ENCODE measurements at regions not wholly inside any gene's neighbourhood (a gene's known extent, or its start where the extent isn't known, plus 50 kb on each side); places are given as distances from the start of the nearest gene placed in this dataset.

DNA sequence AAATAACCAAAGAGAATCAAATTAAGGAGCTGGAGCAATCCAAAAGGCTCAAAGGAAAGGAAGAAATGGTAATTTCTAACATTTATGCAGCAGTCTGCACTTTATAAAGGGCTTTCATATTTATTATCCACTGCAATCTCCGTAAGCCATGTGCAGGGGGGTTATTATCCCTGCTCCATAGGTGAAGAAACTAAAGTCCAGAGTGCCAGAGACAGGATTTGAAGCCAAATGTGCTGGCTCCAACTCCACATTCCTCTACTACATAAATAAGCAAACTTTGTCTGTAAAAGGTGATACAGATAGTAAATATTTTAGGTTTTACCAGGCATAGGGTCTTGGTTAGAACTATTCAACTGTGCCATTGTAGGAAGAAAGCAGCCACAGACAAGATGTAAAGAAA, 221.4 kb downstream of the MINAR1 start:
- no peak for DNase-seq
- no peak for ATAC-seq (ENCODE audit: low read depth in 2 of 2)
- Mint-ChIP-seq H3K36me3 (no peaks in the 10 kb centered on the region), H3K9me3 (peaks cover 0 to 7% (median 0%) of the 10 kb centered on the region in 7 donors), H3K4me1 (no peaks in the 10 kb centered on the region), H3K27me3 (peaks cover 20% of the 10 kb centered on the region), H3K4me3 (no peak overlapping the region), H3K27ac (no peak overlapping the region)
- Histone ChIP-seq H3K36me3 (ENCODE audit: control insufficient read depth, insufficient read depth, low read length) (no peaks in the 10 kb centered on the region), H3K9me3 (ENCODE audit: control insufficient read depth in 2 of 2, low read length in 2 of 2) (no peaks in the 10 kb centered on the region), H3K27me3 (ENCODE audit: control insufficient read depth, insufficient read depth, low read length) (peaks cover 6% of the 10 kb centered on the region), H3K4me1 (ENCODE audit: control insufficient read depth, insufficient read depth, low read length, poor library complexity, severe bottlenecking) (no peaks in the 10 kb centered on the region), H3K4me3 (ENCODE audit: low read depth, low read length) (no peak overlapping the region), H3K27ac (ENCODE audit: insufficient read depth, low read length, poor library complexity, severe bottlenecking) (no peak overlapping the region)

DNA sequence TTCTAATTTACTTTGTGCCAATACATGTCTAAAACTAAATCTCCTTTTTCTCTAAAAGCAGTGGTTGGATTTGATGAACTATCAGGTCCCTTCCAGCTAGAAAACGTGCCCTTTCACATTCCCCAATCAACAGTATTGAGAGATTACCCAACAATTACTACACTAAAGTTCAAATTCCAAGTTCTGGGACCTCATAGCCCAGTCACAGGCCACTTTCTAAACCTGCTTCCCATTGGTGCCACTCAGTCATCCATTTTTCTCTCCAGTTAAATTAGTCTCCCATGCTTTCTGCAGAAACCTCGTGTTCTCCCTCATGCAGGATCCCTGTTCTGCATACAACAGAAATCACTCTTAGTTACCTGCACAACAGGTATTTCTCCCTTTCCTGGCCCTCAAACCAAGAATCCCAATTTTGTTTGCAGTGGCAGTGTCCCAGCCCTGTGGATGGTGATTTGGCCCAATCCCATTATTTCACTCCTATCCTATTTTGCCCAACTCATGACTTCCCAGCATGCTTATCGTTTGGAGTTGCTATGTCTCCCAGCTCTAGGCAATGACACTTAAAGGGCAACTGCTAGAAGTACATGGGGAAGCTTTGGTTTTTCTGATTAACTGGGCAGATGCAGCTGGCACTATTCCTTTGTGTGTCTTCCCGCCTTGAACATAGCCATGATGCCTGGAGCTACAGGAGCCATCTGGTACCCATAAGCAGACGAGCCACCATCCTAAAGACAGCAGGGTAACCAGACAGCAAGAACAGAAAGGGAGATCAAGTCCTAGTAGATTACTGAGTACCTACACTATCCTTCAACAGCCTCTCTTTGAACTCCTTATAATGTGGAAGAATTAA, 224.2 kb downstream of the MINAR1 start:
- Histone ChIP-seq H3K36me3 (ENCODE audit: control insufficient read depth, insufficient read depth, low read length) (no peaks in the 10 kb centered on the region), H3K27ac (ENCODE audit: insufficient read depth, low read length, poor library complexity, severe bottlenecking) (no peak overlapping the region), H3K27me3 (ENCODE audit: control insufficient read depth, insufficient read depth, low read length) (peaks cover 6% of the 10 kb centered on the region), H3K9me3 (ENCODE audit: control insufficient read depth in 2 of 2, low read length in 2 of 2) (no peaks in the 10 kb centered on the region), H3K4me3 (ENCODE audit: low read depth, low read length) (no peak overlapping the region), H3K4me1 (ENCODE audit: control insufficient read depth, insufficient read depth, low read length, poor library complexity, severe bottlenecking) (no peaks in the 10 kb centered on the region)
- H3K36me3 Mint-ChIP-seq = no peaks in the 10 kb centered on the region
- no peaks in the 10 kb centered on the region for H3K4me1 Mint-ChIP-seq
- DNase-seq (no peak), ATAC-seq (ENCODE audit: low read depth in 2 of 2) (no peak)
- H3K4me3 Mint-ChIP-seq = no peak overlapping the region
- H3K27me3 Mint-ChIP-seq = peaks cover 30% of the 10 kb centered on the region
- H3K27ac Mint-ChIP-seq = no peak overlapping the region
- H3K9me3 Mint-ChIP-seq = peaks cover 0 to 4% (median 0%) of the 10 kb centered on the region in 7 donors

DNA sequence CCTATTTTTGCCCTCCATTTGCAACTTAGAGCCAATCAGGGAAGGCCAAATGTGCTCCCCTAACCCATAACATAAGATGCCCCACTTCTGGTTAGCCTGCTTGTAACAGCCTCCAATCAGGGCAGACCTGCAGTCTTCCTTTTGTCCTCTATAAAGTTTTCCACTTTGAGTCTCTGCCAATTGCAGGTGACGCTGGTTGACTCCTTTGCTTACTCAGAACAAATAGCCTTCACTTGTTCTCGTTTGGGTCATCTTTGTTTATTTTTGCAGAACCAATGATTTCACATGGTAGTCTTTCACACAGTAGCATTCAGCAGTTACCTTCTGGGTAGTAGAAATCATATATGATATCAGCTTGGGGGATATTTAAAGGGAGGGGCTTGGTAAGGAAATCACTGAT, 225.6 kb downstream of the MINAR1 start:
- H3K27ac Mint-ChIP-seq = no peak overlapping the region
- no peak overlapping the region for H3K4me3 ChIP-seq (ENCODE audit: low read depth, low read length)
- ATAC-seq (ENCODE audit: low read depth in 2 of 2) (no peak), DNase-seq (no peak)
- peaks cover 0 to 4% (median 2%) of the 10 kb centered on the region in 7 donors for H3K9me3 Mint-ChIP-seq
- peaks cover 33% of the 10 kb centered on the region for H3K27me3 Mint-ChIP-seq
- no peaks in the 10 kb centered on the region for H3K4me1 Mint-ChIP-seq
- peaks cover 6% of the 10 kb centered on the region for H3K27me3 ChIP-seq (ENCODE audit: control insufficient read depth, insufficient read depth, low read length)
- no peaks in the 10 kb centered on the region for H3K36me3 ChIP-seq (ENCODE audit: control insufficient read depth, insufficient read depth, low read length)
- no peaks in the 10 kb centered on the region for H3K9me3 ChIP-seq (ENCODE audit: control insufficient read depth in 2 of 2, low read length in 2 of 2)
- H3K27ac ChIP-seq (ENCODE audit: insufficient read depth, low read length, poor library complexity, severe bottlenecking) = no peak overlapping the region
- H3K4me1 ChIP-seq (ENCODE audit: control insufficient read depth, insufficient read depth, low read length, poor library complexity, severe bottlenecking) = no peaks in the 10 kb centered on the region
- no peaks in the 10 kb centered on the region for H3K36me3 Mint-ChIP-seq
- H3K4me3 Mint-ChIP-seq = no peak overlapping the region

DNA sequence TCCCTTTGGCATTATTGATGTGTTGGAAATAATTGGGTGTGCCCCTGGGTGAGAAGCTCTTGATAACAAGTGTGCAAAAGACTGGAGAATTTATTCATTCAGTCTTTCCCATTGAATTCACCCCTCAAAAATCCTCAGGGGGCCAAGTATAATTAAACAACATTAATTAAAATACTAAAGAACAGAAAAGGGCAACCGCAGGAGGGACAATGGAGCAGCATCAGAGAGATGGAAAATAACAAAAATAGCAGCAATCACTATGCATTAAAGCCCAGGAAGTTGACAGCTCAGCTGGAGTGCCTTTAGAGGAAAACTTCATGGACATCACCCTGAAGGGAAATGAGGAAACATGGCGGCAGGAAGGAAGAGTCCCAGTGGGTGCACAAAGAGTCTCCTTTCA, 227.6 kb downstream of the MINAR1 start:
- Mint-ChIP-seq H3K9me3 (peaks cover 0 to 5% (median 2%) of the 10 kb centered on the region in 7 donors), H3K36me3 (no peaks in the 10 kb centered on the region), H3K4me1 (no peaks in the 10 kb centered on the region), H3K4me3 (no peak overlapping the region), H3K27me3 (peaks cover 33% of the 10 kb centered on the region), H3K27ac (no peak overlapping the region)
- Histone ChIP-seq H3K4me1 (ENCODE audit: control insufficient read depth, insufficient read depth, low read length, poor library complexity, severe bottlenecking) (no peaks in the 10 kb centered on the region), H3K27me3 (ENCODE audit: control insufficient read depth, insufficient read depth, low read length) (peaks cover 6% of the 10 kb centered on the region), H3K9me3 (ENCODE audit: control insufficient read depth in 2 of 2, low read length in 2 of 2) (no peaks in the 10 kb centered on the region), H3K4me3 (ENCODE audit: low read depth, low read length) (no peak overlapping the region), H3K27ac (ENCODE audit: insufficient read depth, low read length, poor library complexity, severe bottlenecking) (no peak overlapping the region), H3K36me3 (ENCODE audit: control insufficient read depth, insufficient read depth, low read length) (no peaks in the 10 kb centered on the region)
- DNase-seq (no peak), ATAC-seq (ENCODE audit: low read depth in 2 of 2) (no peak)

DNA sequence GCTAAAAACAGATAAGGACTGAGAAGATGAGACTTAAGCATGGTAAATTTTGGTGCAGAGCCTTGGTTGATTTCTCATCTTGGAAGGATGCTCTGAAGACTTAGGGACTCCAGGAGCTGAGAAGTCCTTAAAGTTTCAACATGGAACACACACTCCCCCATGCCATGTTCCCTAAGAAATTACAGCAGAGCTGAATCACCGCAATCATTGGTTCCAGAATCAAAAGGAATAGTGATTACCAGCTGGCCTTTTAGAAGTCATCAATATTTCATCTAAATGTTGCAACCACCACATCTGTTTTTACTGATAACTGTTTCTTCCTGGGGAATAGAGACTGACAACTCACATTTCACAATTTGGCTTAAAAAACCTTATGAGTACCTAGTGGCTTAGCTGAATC, 229.3 kb downstream of the MINAR1 start:
- H3K4me3 Mint-ChIP-seq = no peak overlapping the region

DNA sequence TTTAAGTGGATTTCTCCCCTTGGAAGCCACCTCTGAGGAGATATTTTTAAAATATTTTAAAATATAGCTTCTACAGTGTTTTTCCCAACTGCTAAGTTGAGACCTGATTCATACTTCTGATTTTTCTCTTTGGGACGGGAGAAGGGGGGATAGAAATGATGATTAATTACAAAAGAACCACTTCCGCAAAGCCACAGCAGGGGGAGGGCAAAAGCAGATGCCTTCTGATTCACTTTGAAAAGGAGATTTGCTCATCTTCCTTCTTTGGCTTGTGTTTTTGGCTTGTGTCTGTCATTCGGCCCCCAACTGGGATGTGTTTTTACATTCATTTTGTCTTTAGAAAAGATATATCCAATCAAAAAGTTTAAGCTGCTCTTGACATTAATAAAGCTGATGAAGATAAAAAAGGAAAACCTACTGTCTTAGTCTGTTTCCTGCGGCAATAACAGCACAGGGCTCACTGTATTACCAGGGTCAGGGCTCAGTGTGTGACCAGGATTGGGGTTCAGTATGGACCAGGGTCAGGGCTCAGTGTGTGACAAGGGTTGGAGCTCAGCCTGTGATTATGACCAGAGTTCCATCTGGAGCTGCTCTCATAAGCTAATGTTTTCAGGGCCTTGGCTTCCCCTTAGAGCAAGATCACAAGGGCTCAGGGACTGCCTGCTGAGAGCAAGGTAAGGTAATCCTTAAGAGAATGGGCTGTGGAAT, 223.2 kb downstream of the MTHFS start:
- peaks cover 3% of the 10 kb centered on the region for H3K27me3 ChIP-seq (ENCODE audit: control insufficient read depth, insufficient read depth, low read length)
- no peaks in the 10 kb centered on the region for H3K36me3 ChIP-seq (ENCODE audit: control insufficient read depth, insufficient read depth, low read length)
- H3K27me3 Mint-ChIP-seq = peaks cover 8% of the 10 kb centered on the region
- no peaks in the 10 kb centered on the region for H3K4me1 ChIP-seq (ENCODE audit: control insufficient read depth, insufficient read depth, low read length, poor library complexity, severe bottlenecking)
- no peak overlapping the region for H3K4me3 ChIP-seq (ENCODE audit: low read depth, low read length)
- ATAC-seq (ENCODE audit: low read depth in 2 of 2) (no peak), DNase-seq (peak in 1 of 3 donors; percentile 15)
- H3K27ac Mint-ChIP-seq = no peak overlapping the region
- no peak overlapping the region for H3K4me3 Mint-ChIP-seq
- no peak overlapping the region for H3K27ac ChIP-seq (ENCODE audit: insufficient read depth, low read length, poor library complexity, severe bottlenecking)
- no peaks in the 10 kb centered on the region for H3K4me1 Mint-ChIP-seq
- peaks cover 0 to 3% (median 0%) of the 10 kb centered on the region in 7 donors for H3K9me3 Mint-ChIP-seq
- H3K36me3 Mint-ChIP-seq = no peaks in the 10 kb centered on the region
- H3K9me3 ChIP-seq (ENCODE audit: control insufficient read depth in 2 of 2, low read length in 2 of 2) = no peaks in the 10 kb centered on the region

More for the DNA sequence above, 229.3 kb downstream of the MINAR1 start:
- Mint-ChIP-seq H3K36me3 (no peaks in the 10 kb centered on the region), H3K27ac (no peak overlapping the region), H3K4me1 (no peaks in the 10 kb centered on the region), H3K27me3 (peaks cover 25% of the 10 kb centered on the region), H3K9me3 (peaks cover 0 to 5% (median under 1%) of the 10 kb centered on the region in 7 donors)
- Histone ChIP-seq H3K9me3 (ENCODE audit: control insufficient read depth in 2 of 2, low read length in 2 of 2) (no peaks in the 10 kb centered on the region), H3K27ac (ENCODE audit: insufficient read depth, low read length, poor library complexity, severe bottlenecking) (no peak overlapping the region), H3K4me3 (ENCODE audit: low read depth, low read length) (no peak overlapping the region), H3K4me1 (ENCODE audit: control insufficient read depth, insufficient read depth, low read length, poor library complexity, severe bottlenecking) (no peaks in the 10 kb centered on the region), H3K36me3 (ENCODE audit: control insufficient read depth, insufficient read depth, low read length) (no peaks in the 10 kb centered on the region), H3K27me3 (ENCODE audit: control insufficient read depth, insufficient read depth, low read length) (peaks cover 1% of the 10 kb centered on the region)
- ATAC-seq (ENCODE audit: low read depth in 2 of 2) (no peak), DNase-seq (no peak)

DNA sequence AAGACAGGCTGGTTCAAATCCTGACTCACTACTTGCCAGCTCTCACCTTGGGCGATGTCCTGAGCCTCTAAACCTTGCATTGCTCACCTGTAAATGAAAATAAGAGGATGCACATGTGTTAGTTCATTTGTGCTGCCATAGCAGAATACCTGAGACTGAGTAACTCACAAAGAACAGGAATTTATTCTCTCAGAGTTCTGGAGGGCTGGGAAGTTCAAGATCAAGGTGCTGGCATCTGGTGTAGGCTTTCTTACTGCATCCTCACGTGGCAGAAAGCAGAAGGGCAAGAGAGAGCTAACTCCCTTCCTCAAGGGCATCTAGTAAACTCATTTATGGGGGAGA, 222.7 kb downstream of the MTHFS start:
- H3K36me3 Mint-ChIP-seq = no peaks in the 10 kb centered on the region
- no peaks in the 10 kb centered on the region for H3K4me1 ChIP-seq (ENCODE audit: control insufficient read depth, insufficient read depth, low read length, poor library complexity, severe bottlenecking)
- H3K4me1 Mint-ChIP-seq = no peaks in the 10 kb centered on the region
- H3K4me3 ChIP-seq (ENCODE audit: low read depth, low read length) = no peak overlapping the region
- ATAC-seq (ENCODE audit: low read depth in 2 of 2) (no peak), DNase-seq (no peak)
- H3K27ac Mint-ChIP-seq = no peak overlapping the region
- H3K9me3 Mint-ChIP-seq = peaks cover 0 to 3% (median 0%) of the 10 kb centered on the region in 7 donors
- no peaks in the 10 kb centered on the region for H3K36me3 ChIP-seq (ENCODE audit: control insufficient read depth, insufficient read depth, low read length)
- no peaks in the 10 kb centered on the region for H3K9me3 ChIP-seq (ENCODE audit: control insufficient read depth in 2 of 2, low read length in 2 of 2)
- peaks cover 8% of the 10 kb centered on the region for H3K27me3 Mint-ChIP-seq
- peaks cover 3% of the 10 kb centered on the region for H3K27me3 ChIP-seq (ENCODE audit: control insufficient read depth, insufficient read depth, low read length)
- H3K27ac ChIP-seq (ENCODE audit: insufficient read depth, low read length, poor library complexity, severe bottlenecking) = no peak overlapping the region
- no peak overlapping the region for H3K4me3 Mint-ChIP-seq

Measured in CD4-positive, CD25-positive, alpha-beta regulatory T cell (primary cell).